ENCODE measurements at regions not wholly inside any gene's neighbourhood (a gene's known extent, or its start where the extent isn't known, plus 50 kb on each side); places are given as distances from the start of the nearest gene placed in this dataset.

GRCh38 chr7:27316311-27316710 lies 73.7 kb downstream of the EVX1 start:
- TF ChIP-seq CTCF (IDR thresholded peaks at IDR 0.05; ENCODE audit: poor library complexity) (no peak), EZH2phosphoT487 (IDR thresholded peaks at IDR 0.05; ENCODE audit: low read depth, severe bottlenecking, unreplicated experiment) (no peak)

Data from hepatocyte (in vitro differentiated cells).